H1 (cell line): ENCODE measurements at regions not wholly inside any gene's neighbourhood (a gene's known extent, or its start where the extent isn't known, plus 50 kb on each side); places are given as distances from the start of the nearest gene placed in this dataset.

Source experiments
- CTCF ChIA-PET: fragments of 300-600 bp; sonication (Branson Sonifier 250); formaldehyde crosslinking; loops from one replicate; lab custom pipeline; 2021; ENCODE audit not compliant: partially characterized antibody; lab: Charles Lee
- POLR2A ChIA-PET: fragments of 300-600 bp; sonication (Branson Sonifier 250); formaldehyde crosslinking; loops from one replicate; lab custom pipeline; 2021; ENCODE audit warnings: inconsistent platforms; ENCODE audit not compliant: partially characterized antibody; lab: Charles Lee
- DNase-seq, 2 experiments: peaks; one replicate each; pipeline versions ENCODE4 v3.0.0 to v3.0.0-alpha.2; 2010 to 2022; ENCODE audit warnings: low spot score in 2 of 2, low read depth in 1 of 2, mixed read lengths in 1 of 2
- FAIRE-seq: peaks from 2 replicates; lab custom pipeline; 2011; peaks lifted over from hg19 to GRCh38; lab: Jason Lieb, UNC
- H2AFZ ChIP-seq: 2 replicates; pipeline ENCODE4 v1.8.1; 2012; ENCODE audit warnings: low read length, inconsistent platforms
- H2AK5ac ChIP-seq: 2 replicates; pipeline ENCODE4 v1.6.1; 2013; ENCODE audit warnings: low read depth, low read length
- H2BK120ac ChIP-seq: replicated peaks from 2 replicates; pipeline ENCODE3; 2013; ENCODE audit warnings: low read depth, low read length, inconsistent platforms
- H2BK12ac ChIP-seq: 2 replicates; pipeline ENCODE4 v1.6.1; 2013; ENCODE audit warnings: low read depth, low read length
- H2BK15ac ChIP-seq: 2 replicates; pipeline ENCODE4 v1.6.1; 2013; ENCODE audit warnings: low read length
- H2BK20ac ChIP-seq: 2 replicates; pipeline ENCODE4 v1.6.1; 2013; ENCODE audit warnings: low read length
- H2BK5ac ChIP-seq: 2 replicates; pipeline ENCODE4 v1.6.1; 2013; ENCODE audit warnings: low read depth, low read length
- H3K14ac ChIP-seq: 2 replicates; pipeline ENCODE4 v1.6.1; 2013; ENCODE audit warnings: inconsistent platforms; ENCODE audit not compliant: insufficient read length
- H3K18ac ChIP-seq: 2 replicates; pipeline ENCODE4 v1.6.1; 2013; ENCODE audit warnings: low read length; ENCODE audit errors: extremely low read depth
- H3K23ac ChIP-seq: 2 replicates; pipeline ENCODE4 v1.6.1; 2013; ENCODE audit warnings: inconsistent platforms; ENCODE audit not compliant: insufficient read length
- H3K23me2 ChIP-seq: 2 replicates; pipeline ENCODE4 v1.6.1; 2013; ENCODE audit warnings: low read depth, low read length
- H3K27ac ChIP-seq: 2 replicates; pipeline ENCODE4 v1.6.1; 2011; ENCODE audit warnings: low read depth, low read length, inconsistent platforms
- H3K27me3 ChIP-seq, 4 experiments: replicated peaks in 1 of 4; 1 replicate in 1 of 4; 2 replicates in 3 of 4; pipeline versions ENCODE4 v1.6.1 to v1.8.1; 2011 to 2013; ENCODE audit warnings: low read length in 3 of 4, mild to moderate bottlenecking in 3 of 4, inconsistent platforms in 2 of 4, mixed read lengths in 2 of 4, moderate library complexity in 1 of 4; ENCODE audit not compliant: control insufficient read depth in 3 of 4, insufficient read depth in 3 of 4; ENCODE audit errors: extremely low read depth in 1 of 4
- H3K36me3 ChIP-seq, 4 experiments: 2 replicates each; pipeline versions ENCODE4 v1.6.1 to v1.8.1; 2011 to 2013; ENCODE audit warnings: mild to moderate bottlenecking in 4 of 4, low read length in 3 of 4, moderate library complexity in 2 of 4, control low read depth in 1 of 4, inconsistent platforms in 1 of 4; ENCODE audit not compliant: insufficient read depth in 4 of 4, control insufficient read depth in 2 of 4
- H3K4ac ChIP-seq: replicated peaks from 2 replicates; pipeline ENCODE3; 2013; ENCODE audit warnings: low read length, low read depth, mixed read lengths, inconsistent platforms; ENCODE audit not compliant: insufficient read length
- H3K4me1 ChIP-seq, 4 experiments: replicated peaks in 1 of 4; 1 replicate in 1 of 4; 2 replicates in 3 of 4; pipeline versions ENCODE4 v1.6.1 to v1.8.1; 2011 to 2013; ENCODE audit warnings: low read length in 3 of 4, inconsistent platforms in 2 of 4, mixed read lengths in 1 of 4; ENCODE audit not compliant: insufficient read depth in 4 of 4, control insufficient read depth in 3 of 4
- H3K4me2 ChIP-seq, 2 experiments: 2 replicates each; pipeline versions ENCODE4 v1.6.1 to v1.8.1; 2011 to 2013; ENCODE audit warnings: low read depth in 2 of 2, low read length in 2 of 2, control low read depth in 1 of 2, inconsistent platforms in 1 of 2, mild to moderate bottlenecking in 1 of 2; ENCODE audit not compliant: insufficient read depth in 1 of 2
- H3K4me3 ChIP-seq, 4 experiments: fragments of 200-600, 300-600 bp in 1 of 4; sonication (generic), shearing (Covaris generic), sonication (Bioruptor Twin) in 1 of 4; 2 replicates each; pipeline versions ENCODE4 v1.5.1 to v1.8.1; 2011 to 2016; ENCODE audit warnings: low read length in 4 of 4, low read depth in 3 of 4, control low read depth in 2 of 4, inconsistent platforms in 2 of 4, mild to moderate bottlenecking in 2 of 4, mixed read lengths in 1 of 4, moderate library complexity in 1 of 4; ENCODE audit not compliant: insufficient read depth in 2 of 4; ENCODE audit errors: extremely low read depth in 1 of 4
- H3K56ac ChIP-seq: replicated peaks from 2 replicates; pipeline ENCODE3; 2013; ENCODE audit warnings: low read depth, mild to moderate bottlenecking, mixed read lengths, low read length, inconsistent platforms; ENCODE audit not compliant: insufficient read length
- H3K79me1 ChIP-seq: 2 replicates; pipeline ENCODE4 v1.6.1; 2013; ENCODE audit warnings: low read depth, low read length, control low read depth
- H3K79me2 ChIP-seq, 2 experiments: 2 replicates each; pipeline versions ENCODE4 v1.6.1 to v1.8.1; 2012 to 2013; ENCODE audit warnings: low read length in 2 of 2, mild to moderate bottlenecking in 2 of 2, inconsistent platforms in 1 of 2; ENCODE audit not compliant: insufficient read depth in 2 of 2, control insufficient read depth in 1 of 2
- H3K9ac ChIP-seq, 4 experiments: replicated peaks in 1 of 4; 1 replicate in 1 of 4; 2 replicates in 3 of 4; pipeline versions ENCODE4 v1.6.1 to v1.8.1; 2011 to 2013; ENCODE audit warnings: low read depth in 3 of 4, low read length in 3 of 4, control low read depth in 2 of 4, mild to moderate bottlenecking in 2 of 4, moderate library complexity in 2 of 4, inconsistent platforms in 1 of 4; ENCODE audit errors: extremely low read depth in 1 of 4
- H3K9me3 ChIP-seq, 2 experiments: 2 replicates each; pipeline versions ENCODE4 v1.6.1 to v1.8.1; 2012 to 2013; ENCODE audit warnings: mild to moderate bottlenecking in 2 of 2, moderate library complexity in 2 of 2, control low read depth in 1 of 2, inconsistent platforms in 1 of 2, low read depth in 1 of 2, low read length in 1 of 2, mixed read lengths in 1 of 2; ENCODE audit not compliant: insufficient read depth in 2 of 2
- H4K20me1 ChIP-seq, 2 experiments: replicated peaks in 1 of 2; 2 replicates each; pipeline versions ENCODE3 to v1.8.1; 2011 to 2013; ENCODE audit warnings: inconsistent platforms in 2 of 2, low read length in 2 of 2, mild to moderate bottlenecking in 1 of 2; ENCODE audit not compliant: insufficient read depth in 2 of 2, control insufficient read depth in 1 of 2
- H4K5ac ChIP-seq: 2 replicates; pipeline ENCODE4 v1.6.1; 2013; ENCODE audit warnings: low read length, low read depth, mixed read lengths, inconsistent platforms; ENCODE audit not compliant: insufficient read length
- H4K8ac ChIP-seq: 2 replicates; pipeline ENCODE4 v1.8.0; 2013; ENCODE audit warnings: mild to moderate bottlenecking, moderate library complexity, low read length, inconsistent platforms; ENCODE audit not compliant: insufficient read depth; ENCODE audit errors: extremely low read depth
- H4K91ac ChIP-seq: replicated peaks from 2 replicates; pipeline ENCODE3; 2013; ENCODE audit warnings: low read length, mixed read lengths, inconsistent platforms; ENCODE audit not compliant: insufficient read length
- BCL11A ChIP-seq, 2 experiments: IDR thresholded peaks; one replicate each; pipeline ENCODE4 v1.6.1; 2011; ENCODE audit warnings: low read depth in 2 of 2, low read length in 2 of 2, mild to moderate bottlenecking in 2 of 2
- CREB1 ChIP-seq: IDR thresholded peaks from 2 replicates; pipeline ENCODE4 v1.6.1; 2012; ENCODE audit warnings: inconsistent platforms
- CTBP2 ChIP-seq: IDR thresholded peaks from 2 replicates; pipeline ENCODE4 v1.7.0; 2011; ENCODE audit warnings: borderline replicate concordance, mild to moderate bottlenecking, moderate library complexity, mixed read lengths, low read length; ENCODE audit not compliant: insufficient read depth, insufficient read length
- HDAC2 ChIP-seq, 2 experiments: fragments of 300-600 bp in 1 of 2; sonication (generic) in 1 of 2; IDR thresholded peaks; 2 replicates each; pipeline ENCODE4 v1.6.1; 2011 to 2012; ENCODE audit warnings: low read depth in 2 of 2, low read length in 2 of 2, mild to moderate bottlenecking in 2 of 2, moderate library complexity in 2 of 2, borderline replicate concordance in 1 of 2, inconsistent platforms in 1 of 2
- KDM1A ChIP-seq: fragments of 200-600, 300-600 bp; sonication (generic); IDR thresholded peaks from 2 replicates; pipeline ENCODE4 v1.7.1; 2016; ENCODE audit warnings: mild to moderate bottlenecking, low read length, borderline replicate concordance
- RAD21 ChIP-seq, 2 experiments: IDR thresholded peaks in 1 of 2; conservative IDR thresholded peaks in 1 of 2; 2 replicates each; pipeline ENCODE4 v1.6.1; 2011; ENCODE audit warnings: low read depth in 2 of 2, low read length in 2 of 2, improper control_type of control experiment in 1 of 2, inconsistent platforms in 1 of 2, mild to moderate bottlenecking in 1 of 2, moderate library complexity in 1 of 2
- RXRA ChIP-seq: IDR thresholded peaks from 2 replicates; pipeline ENCODE4 v1.6.1; 2011; ENCODE audit warnings: low read depth, mild to moderate bottlenecking, low read length, moderate library complexity; ENCODE audit not compliant: insufficient read depth
- SP1 ChIP-seq: IDR thresholded peaks from 2 replicates; pipeline ENCODE4 v1.6.1; 2011; ENCODE audit warnings: low read depth, low read length
- SP2 ChIP-seq: IDR thresholded peaks from 2 replicates; pipeline ENCODE4 v1.6.1; 2012; ENCODE audit warnings: mild to moderate bottlenecking, low read length, inconsistent platforms
- TBP ChIP-seq: IDR thresholded peaks from 2 replicates; pipeline ENCODE4 v1.6.1; 2011; ENCODE audit warnings: low read depth, low read length, improper control_type of control experiment
- WGBS, 2 experiments: shearing (Covaris generic) in 1 of 2; methylation state at CpG; one replicate each; pipeline versions ENCODE4 v1.1.6 to v1.1.7; 2013 to 2015; ENCODE audit warnings: low lambda C conversion rate in 2 of 2, mixed read lengths in 2 of 2, inconsistent platforms in 1 of 2, low coverage in 1 of 2, missing lambda C conversion rate in 1 of 2; ENCODE audit not compliant: insufficient replicate concordance in 2 of 2, insufficient coverage in 1 of 2, insufficient read length in 1 of 2; ENCODE audit errors: extremely low coverage in 1 of 2, missing lambda C conversion rate in 1 of 2; 5-methylcytosine and 5-hydroxymethylcytosine counted together

GRCh38 chr10:28880683-28880950 lies 203.3 kb downstream of the BAMBI start:
- CTCF ChIA-PET, result interaction anchor here (1.0 kb wide), 1 partner anchor 216 kb away, joined by 3 read pairs; no protein-coding TSS in a partner anchor
- Histone ChIP-seq H3K27ac (no peak overlapping the region), H2BK15ac (no peak overlapping the region)

More at GRCh38 chr10:28880683-28880950, 203.3 kb downstream of the BAMBI start:
- no peak overlapping the region for H4K5ac ChIP-seq
- no peaks in the 10 kb centered on the region for H4K20me1 ChIP-seq
- H3K23me2 ChIP-seq, result 0 out of 2 replicates have a peak, but pooled peaks cover 2% of the 10 kb centered on the region
- no peak overlapping the region for H2BK5ac ChIP-seq
- H4K8ac ChIP-seq, result no peak overlapping the region
- TF ChIP-seq HDAC2 (IDR thresholded peaks at IDR 0.05; ENCODE audit: borderline replicate concordance in 1 of 2, low read depth in 2 of 2, low read length in 2 of 2) (no peak), BCL11A (IDR thresholded peaks at IDR 0.05; ENCODE audit: low read depth in 2 of 2, low read length in 2 of 2) (no peak), RAD21 (IDR thresholded peaks at IDR 0.05 in 1 of 2, conservative IDR thresholded peaks at IDR 0.05 in 1 of 2; ENCODE audit: low read depth in 2 of 2, low read length in 2 of 2) (no peak), SP2 (no peak), TBP (no peak), SP1 (no peak), KDM1A (no peak), CREB1 (no peak), CTBP2 (no peak), RXRA (no peak)
- POLR2A ChIA-PET, result no interaction called here
- H3K4me1 ChIP-seq, result peaks cover 0 to 4% (median 3%) of the 10 kb centered on the region in 4 experiments; a peak in 4 of 7 replicates
- no peaks in the 10 kb centered on the region for H3K27me3 ChIP-seq
- no peaks in the 10 kb centered on the region for H3K9me3 ChIP-seq
- no peak overlapping the region for H3K4me2 ChIP-seq
- no peak overlapping the region for H2BK12ac ChIP-seq
- H3K4ac ChIP-seq, result no peak overlapping the region
- no peak overlapping the region for H2AFZ ChIP-seq
- FAIRE-seq (no peak), DNase-seq (no peak)
- H3K79me1 ChIP-seq, result no peaks in the 10 kb centered on the region
- H3K18ac ChIP-seq, result no peak overlapping the region
- no peak overlapping the region for H3K56ac ChIP-seq
- H3K4me3 ChIP-seq, result no peak overlapping the region
- H3K23ac ChIP-seq, result no peak overlapping the region
- no peak overlapping the region for H3K9ac ChIP-seq
- H4K91ac ChIP-seq, result no peak overlapping the region
- no peak overlapping the region for H3K14ac ChIP-seq
- no peak overlapping the region for H2BK120ac ChIP-seq
- H2AK5ac ChIP-seq, result no peak overlapping the region
- no peak overlapping the region for H2BK20ac ChIP-seq
- H3K36me3 ChIP-seq, result no peaks in the 10 kb centered on the region
- no peaks in the 10 kb centered on the region for H3K79me2 ChIP-seq
- 98% methylated on average over 3 of the region's 3 CpGs; no CpG with 5 or more reads in 1 of the 2 experiments for WGBS, 2 experiments
